ENCODE measurements at regions not wholly inside any gene's neighbourhood (a gene's known extent, or its start where the extent isn't known, plus 50 kb on each side); places are given as distances from the start of the nearest gene placed in this dataset.

GRCh38 chr7:24455813-24456525, 117.3 kb upstream of the PALS2 start:
- ATAC-seq: no peak
- DNase-seq: no peak
- no peaks in the 10 kb centered on the region for H3K9me3 ChIP-seq (ENCODE audit: control insufficient read depth, low read length, poor library complexity, severe bottlenecking)
- Mint-ChIP-seq H3K4me3 (no peak overlapping the region), H3K27me3 (peaks cover 33% of the 10 kb centered on the region), H3K4me1 (no peaks in the 10 kb centered on the region), H3K36me3 (ENCODE audit: low read depth) (no peaks in the 10 kb centered on the region), H3K27ac (no peak overlapping the region)

GRCh38 chr7:24456526-24457218, 116.6 kb upstream of the PALS2 start:
- no peaks in the 10 kb centered on the region for H3K36me3 Mint-ChIP-seq (ENCODE audit: low read depth)
- H3K9me3 ChIP-seq (ENCODE audit: control insufficient read depth, low read length, poor library complexity, severe bottlenecking): no peaks in the 10 kb centered on the region
- H3K27ac Mint-ChIP-seq: no peak overlapping the region
- H3K27me3 Mint-ChIP-seq: peaks cover 33% of the 10 kb centered on the region
- no peak for DNase-seq
- no peak for ATAC-seq
- H3K4me3 Mint-ChIP-seq: no peak overlapping the region
- no peaks in the 10 kb centered on the region for H3K4me1 Mint-ChIP-seq

GRCh38 chr7:24457219-24457558, 116.1 kb upstream of the PALS2 start:
- ATAC-seq (no peak), DNase-seq (no peak)
- Mint-ChIP-seq H3K27me3 (peaks cover 29% of the 10 kb centered on the region), H3K4me1 (no peaks in the 10 kb centered on the region), H3K4me3 (no peak overlapping the region), H3K36me3 (ENCODE audit: low read depth) (no peaks in the 10 kb centered on the region), H3K27ac (no peak overlapping the region)
- no peaks in the 10 kb centered on the region for H3K9me3 ChIP-seq (ENCODE audit: control insufficient read depth, low read length, poor library complexity, severe bottlenecking)

- Mint-ChIP-seq H3K27ac (no peak overlapping the region), H3K4me1 (no peaks in the 10 kb centered on the region), H3K27me3 (peaks cover 15% of the 10 kb centered on the region), H3K4me3 (no peak overlapping the region), H3K36me3 (ENCODE audit: low read depth) (no peaks in the 10 kb centered on the region)
- H3K9me3 ChIP-seq (ENCODE audit: control insufficient read depth, low read length, poor library complexity, severe bottlenecking): no peaks in the 10 kb centered on the region
- ATAC-seq (no peak), DNase-seq (no peak)
These were observed 111.1 kb upstream of the PALS2 start for GRCh38 chr7:24462117-24462516.

- H3K9me3 ChIP-seq (ENCODE audit: control insufficient read depth, low read length, poor library complexity, severe bottlenecking): no peaks in the 10 kb centered on the region
- Mint-ChIP-seq H3K27me3 (peaks cover 15% of the 10 kb centered on the region), H3K27ac (no peak overlapping the region), H3K4me3 (no peak overlapping the region), H3K36me3 (ENCODE audit: low read depth) (no peaks in the 10 kb centered on the region), H3K4me1 (no peaks in the 10 kb centered on the region)
- ATAC-seq (no peak), DNase-seq (no peak)
These were observed 110.3 kb upstream of the PALS2 start for GRCh38 chr7:24462984-24463383.

- no peak overlapping the region for H3K4me3 Mint-ChIP-seq
- DNase-seq (no peak), ATAC-seq (no peak)
- H3K36me3 Mint-ChIP-seq (ENCODE audit: low read depth): no peaks in the 10 kb centered on the region
- H3K4me1 Mint-ChIP-seq: no peaks in the 10 kb centered on the region
- H3K9me3 ChIP-seq (ENCODE audit: control insufficient read depth, low read length, poor library complexity, severe bottlenecking): no peaks in the 10 kb centered on the region
- peaks cover 15% of the 10 kb centered on the region for H3K27me3 Mint-ChIP-seq
- H3K27ac Mint-ChIP-seq: no peak overlapping the region
These were observed 109.8 kb upstream of the PALS2 start for GRCh38 chr7:24463474-24463873.

- H3K9me3 ChIP-seq (ENCODE audit: control insufficient read depth, low read length, poor library complexity, severe bottlenecking): no peaks in the 10 kb centered on the region
These were observed 108.4 kb upstream of the PALS2 start for GRCh38 chr7:24464861-24465260.

GRCh38 chr7:24466168-24466768, 107.0 kb upstream of the PALS2 start:
- H3K36me3 Mint-ChIP-seq (ENCODE audit: low read depth): no peaks in the 10 kb centered on the region

More at GRCh38 chr7:24464861-24465260, 108.4 kb upstream of the PALS2 start:
- Mint-ChIP-seq H3K36me3 (ENCODE audit: low read depth) (no peaks in the 10 kb centered on the region), H3K4me3 (no peak overlapping the region), H3K27me3 (peaks cover 10% of the 10 kb centered on the region), H3K27ac (no peak overlapping the region), H3K4me1 (no peaks in the 10 kb centered on the region)
- ATAC-seq (no peak), DNase-seq (no peak)

GRCh38 chr7:24469118-24469517, 104.1 kb upstream of the PALS2 start:
- Mint-ChIP-seq H3K36me3 (ENCODE audit: low read depth) (no peaks in the 10 kb centered on the region), H3K27ac (no peak overlapping the region), H3K4me1 (no peaks in the 10 kb centered on the region), H3K27me3 (no peaks in the 10 kb centered on the region), H3K4me3 (no peak overlapping the region)
- DNase-seq (no peak), ATAC-seq (no peak)
- no peaks in the 10 kb centered on the region for H3K9me3 ChIP-seq (ENCODE audit: control insufficient read depth, low read length, poor library complexity, severe bottlenecking)

More at GRCh38 chr7:24466168-24466768, 107.0 kb upstream of the PALS2 start:
- Mint-ChIP-seq H3K27me3 (peaks cover 8% of the 10 kb centered on the region), H3K27ac (no peak overlapping the region), H3K4me1 (no peaks in the 10 kb centered on the region), H3K4me3 (no peak overlapping the region)
- DNase-seq (no peak), ATAC-seq (no peak)
- no peaks in the 10 kb centered on the region for H3K9me3 ChIP-seq (ENCODE audit: control insufficient read depth, low read length, poor library complexity, severe bottlenecking)

- Mint-ChIP-seq H3K4me3 (no peak overlapping the region), H3K4me1 (no peaks in the 10 kb centered on the region), H3K27me3 (peaks cover 4% of the 10 kb centered on the region), H3K36me3 (ENCODE audit: low read depth) (no peaks in the 10 kb centered on the region), H3K27ac (no peak overlapping the region)
- ATAC-seq (no peak), DNase-seq (no peak)
- H3K9me3 ChIP-seq (ENCODE audit: control insufficient read depth, low read length, poor library complexity, severe bottlenecking): no peaks in the 10 kb centered on the region
These were observed 101.2 kb upstream of the PALS2 start for GRCh38 chr7:24472093-24472492.

GRCh38 chr7:24475166-24475961, 97.9 kb upstream of the PALS2 start:
- no peaks in the 10 kb centered on the region for H3K4me1 Mint-ChIP-seq
- no peak for DNase-seq
- no peaks in the 10 kb centered on the region for H3K9me3 ChIP-seq (ENCODE audit: control insufficient read depth, low read length, poor library complexity, severe bottlenecking)
- H3K4me3 Mint-ChIP-seq: no peak overlapping the region
- no peaks in the 10 kb centered on the region for H3K36me3 Mint-ChIP-seq (ENCODE audit: low read depth)
- H3K27me3 Mint-ChIP-seq: peaks cover 13% of the 10 kb centered on the region
- H3K27ac Mint-ChIP-seq: no peak overlapping the region
- ATAC-seq: no peak

- no peak for DNase-seq
- no peak overlapping the region for H3K27ac Mint-ChIP-seq
- no peaks in the 10 kb centered on the region for H3K9me3 ChIP-seq (ENCODE audit: control insufficient read depth, low read length, poor library complexity, severe bottlenecking)
- H3K4me3 Mint-ChIP-seq: no peak overlapping the region
- no peak for ATAC-seq
- H3K27me3 Mint-ChIP-seq: peaks cover 22% of the 10 kb centered on the region
- H3K4me1 Mint-ChIP-seq: peaks cover 2% of the 10 kb centered on the region
- peaks cover 2% of the 10 kb centered on the region for H3K36me3 Mint-ChIP-seq (ENCODE audit: low read depth)
These were observed 97.0 kb upstream of the PALS2 start for GRCh38 chr7:24476227-24476626.

Data from T-helper 17 cell (primary cell).